Right ventricle myocardium inferior (tissue), 1 donor: ENCODE measurements at regions not wholly inside any gene's neighbourhood (a gene's known extent, or its start where the extent isn't known, plus 50 kb on each side); places are given as distances from the start of the nearest gene placed in this dataset.

Experiments
- ATAC-seq: fragments of 200-7000 bp; cut with Tn5 transposase; one replicate; pipeline ENCODE4 v1.9.1; 2020; ENCODE audit warnings: mild to moderate bottlenecking, moderate library complexity
- DNase-seq: peaks from one replicate; pipeline ENCODE4 v3.0.0; 2021; ENCODE audit errors: missing footprints
- intact Hi-C: fragments of 100-400 bp; cut with DNase I; formaldehyde crosslinking; loops from one replicate; pipeline ENCODE4 v1.11.0; 2022
- donor health status: DM: no; HTN: yes; CAD: no; lungs with severe emphysema.

- intact Hi-C loops, result no loop called here
- no peak for DNase-seq
- no peak for ATAC-seq
Observed at GRCh38 chr11:134475951-134476350, 63.9 kb upstream of the B3GAT1 start.

GRCh38 chr11:134474942-134475341 lies 62.9 kb upstream of the B3GAT1 start:
- DNase-seq, result no peak
- intact Hi-C loops, result no loop called here
- no peak for ATAC-seq

GRCh38 chr11:134474070-134474860 lies 62.2 kb upstream of the B3GAT1 start:
- intact Hi-C loops, result no loop called here
- no peak for ATAC-seq

GRCh38 chr11:134471716-134472455 lies 59.8 kb upstream of the B3GAT1 start:
- DNase-seq (no peak), ATAC-seq (no peak)
- intact Hi-C loops, result no loop called here

More at GRCh38 chr11:134474070-134474860, 62.2 kb upstream of the B3GAT1 start:
- no peak for DNase-seq

- DNase-seq (no peak), ATAC-seq (no peak)
- intact Hi-C loops, result no loop called here
Observed at GRCh38 chr11:134471087-134471715, 59.2 kb upstream of the B3GAT1 start.

- ATAC-seq (no peak), DNase-seq (no peak)
- intact Hi-C loops, result no loop called here
Observed at GRCh38 chr11:134470238-134470637, 58.2 kb upstream of the B3GAT1 start.

- no peak for DNase-seq
- ATAC-seq, result no peak
- intact Hi-C loops, result no loop called here
Observed at GRCh38 chr11:134469627-134470026, 57.6 kb upstream of the B3GAT1 start.

- ATAC-seq (no peak), DNase-seq (no peak)
- intact Hi-C loops, result no loop called here
Observed at GRCh38 chr11:134468796-134469195, 56.8 kb upstream of the B3GAT1 start.

- intact Hi-C loops, result no loop called here
- DNase-seq (no peak), ATAC-seq (no peak)
Observed at GRCh38 chr11:134468081-134468668, 56.1 kb upstream of the B3GAT1 start.

GRCh38 chr11:134466610-134467567 lies 54.8 kb upstream of the B3GAT1 start:
- DNase-seq (no peak), ATAC-seq (no peak)
- intact Hi-C loops, result no loop called here

- DNase-seq, result no peak
Observed at GRCh38 chr11:134466156-134466555, 54.1 kb upstream of the B3GAT1 start.

GRCh38 chr11:134464981-134465730 lies 53.1 kb upstream of the B3GAT1 start:
- DNase-seq (no peak), ATAC-seq (no peak)
- intact Hi-C loops, result no loop called here

More at GRCh38 chr11:134466156-134466555, 54.1 kb upstream of the B3GAT1 start:
- intact Hi-C loops, result no loop called here
- ATAC-seq, result no peak

GRCh38 chr11:134464196-134464595 lies 52.2 kb upstream of the B3GAT1 start:
- intact Hi-C loops, result no loop called here
- no peak for ATAC-seq
- DNase-seq, result no peak

GRCh38 chr11:134463716-134464115 lies 51.7 kb upstream of the B3GAT1 start:
- ATAC-seq (no peak), DNase-seq (no peak)
- intact Hi-C loops, result no loop called here
